Sigmoid colon (tissue), 4 donors: ENCODE measurements at regions not wholly inside any gene's neighbourhood (a gene's known extent, or its start where the extent isn't known, plus 50 kb on each side); places are given as distances from the start of the nearest gene placed in this dataset.

Experiments
- CTCF ChIP-seq, 4 experiments: fragments of 450-650 bp in 3 of 4; fragments of 200-600 bp in 1 of 4; IDR thresholded peaks; one replicate each; pipeline ENCODE4 v1.5.1; 2016 to 2019; ENCODE audit warnings: antibody characterized with exemption in 4 of 4, mild to moderate bottlenecking in 3 of 4, moderate library complexity in 2 of 4
- POLR2AphosphoS5 ChIP-seq, 4 donors: sonication (generic); formaldehyde crosslinking; IDR thresholded peaks; one replicate each; pipeline ENCODE4 v1.6.1; 2017; ENCODE audit warnings: antibody characterized with exemption in 4 of 4

GRCh38 chr2:126822115-126822514, 76.6 kb upstream of the TEX51 start:
- TF ChIP-seq CTCF (IDR thresholded peaks at IDR 0.05) = no peak
- no peak for TF ChIP-seq POLR2AphosphoS5 (IDR thresholded peaks at IDR 0.05)
